Endothelial cell (in vitro differentiated cells): ENCODE measurements at regions not wholly inside any gene's neighbourhood (a gene's known extent, or its start where the extent isn't known, plus 50 kb on each side); places are given as distances from the start of the nearest gene placed in this dataset.
"Not testable (repeated sequence)": the region's sequence is repeated elsewhere in the genome, so short reads cannot be mapped to it uniquely, and the experiment has no call there.

Source experiments
- DNase-seq: peaks from one replicate; pipeline ENCODE4 v3.0.0; 2021; ENCODE audit warnings: low spot score
- H3K27ac Mint-ChIP-seq: one replicate; pipeline ENCODE4 v1.8.0; 2021; ENCODE audit warnings: mixed read lengths, inconsistent platforms; ENCODE audit not compliant: unreplicated experiment
- H3K27me3 Mint-ChIP-seq: one replicate; pipeline ENCODE4 v1.8.0; 2021; ENCODE audit warnings: mild to moderate bottlenecking, moderate library complexity, mixed read lengths, inconsistent platforms; ENCODE audit not compliant: unreplicated experiment
- H3K36me3 Mint-ChIP-seq: one replicate; pipeline ENCODE4 v1.8.0; 2021; ENCODE audit warnings: mild to moderate bottlenecking, low read depth, mixed read lengths, inconsistent platforms; ENCODE audit not compliant: unreplicated experiment
- H3K4me1 Mint-ChIP-seq: one replicate; pipeline ENCODE4 v1.8.0; 2021; ENCODE audit warnings: mild to moderate bottlenecking, mixed read lengths, inconsistent platforms; ENCODE audit not compliant: unreplicated experiment
- H3K4me3 Mint-ChIP-seq: one replicate; pipeline ENCODE4 v1.8.0; 2021; ENCODE audit warnings: mild to moderate bottlenecking, mixed read lengths, inconsistent platforms; ENCODE audit not compliant: unreplicated experiment
- H3K9me3 Mint-ChIP-seq: one replicate; pipeline ENCODE4 v1.8.0; 2021; ENCODE audit warnings: mixed read lengths, inconsistent platforms; ENCODE audit not compliant: unreplicated experiment
- CTCF ChIP-seq: fragments of 200-600 bp; sonication (generic); IDR thresholded peaks from one replicate; pipeline ENCODE4 v1.5.0; 2021; ENCODE audit warnings: antibody characterized with exemption; ENCODE audit not compliant: unreplicated experiment

DNA sequence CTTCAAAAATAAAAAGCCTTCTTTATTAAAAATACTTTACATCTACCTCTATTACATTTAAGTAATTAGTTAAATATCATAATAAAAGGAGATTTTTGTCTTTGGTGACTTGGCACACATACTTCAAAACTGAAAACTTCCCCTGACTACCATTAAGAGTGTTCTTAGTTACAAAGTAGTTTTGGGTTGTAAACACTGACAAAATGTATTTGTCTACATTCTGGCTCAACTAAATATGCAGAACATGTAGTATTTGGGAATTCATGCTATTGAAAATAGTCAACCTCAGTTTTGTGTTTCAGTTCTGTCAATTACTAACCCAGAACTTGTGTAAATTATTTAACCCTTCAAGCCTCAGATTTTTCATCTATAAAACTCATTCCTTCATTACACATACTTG, 311.5 kb downstream of the RAD51AP2 start:
- Mint-ChIP-seq H3K4me3 (no peak overlapping the region), H3K36me3 (no peaks in the 10 kb centered on the region), H3K4me1 (peaks cover 11% of the 10 kb centered on the region), H3K9me3 (no peaks in the 10 kb centered on the region), H3K27me3 (no peaks in the 10 kb centered on the region), H3K27ac (no peak overlapping the region)
- DNase-seq = no peak
- no peak for TF ChIP-seq CTCF

DNA sequence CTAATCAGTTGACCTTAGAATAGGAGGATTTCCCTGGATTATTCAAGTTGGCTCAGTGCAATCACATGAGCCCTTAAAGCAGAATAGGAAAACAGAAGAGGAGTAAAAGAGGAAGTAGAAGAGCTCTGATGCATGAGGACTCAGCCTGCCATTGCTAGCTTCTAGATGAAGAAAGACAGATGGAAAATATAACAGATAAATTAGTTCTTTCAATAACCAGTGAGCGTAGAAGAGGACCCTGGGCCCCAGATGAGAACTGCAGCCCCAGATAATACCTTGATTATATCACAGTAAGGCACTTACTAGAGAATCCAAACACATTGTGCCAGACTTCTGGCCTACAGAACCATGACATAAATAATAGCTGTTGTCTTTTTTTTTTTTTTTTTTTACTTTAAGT, 314.0 kb downstream of the RAD51AP2 start:
- DNase-seq, H3K36me3 Mint-ChIP-seq, H3K4me3 Mint-ChIP-seq, H3K27ac Mint-ChIP-seq, H3K27me3 Mint-ChIP-seq, H3K9me3 Mint-ChIP-seq: not testable (repeated sequence)
- peaks cover 11% of the 10 kb centered on the region for H3K4me1 Mint-ChIP-seq

- not testable (repeated sequence) for H3K36me3 Mint-ChIP-seq, H3K4me3 Mint-ChIP-seq, H3K27me3 Mint-ChIP-seq, DNase-seq, H3K9me3 Mint-ChIP-seq, H3K27ac Mint-ChIP-seq
- H3K4me1 Mint-ChIP-seq = peaks cover 11% of the 10 kb centered on the region
These were observed 315.6 kb downstream of the RAD51AP2 start for GRCh38 chr2:17202628-17203027.

GRCh38 chr2:17199741-17200140, 318.5 kb downstream of the RAD51AP2 start:
- no peak for DNase-seq
- Mint-ChIP-seq H3K4me1 (peaks cover 2% of the 10 kb centered on the region), H3K27me3 (no peaks in the 10 kb centered on the region), H3K9me3 (no peaks in the 10 kb centered on the region), H3K36me3 (no peaks in the 10 kb centered on the region), H3K4me3 (no peak overlapping the region), H3K27ac (no peak overlapping the region)
- no peak for TF ChIP-seq CTCF

- H3K36me3 Mint-ChIP-seq = no peaks in the 10 kb centered on the region
- no peak for TF ChIP-seq CTCF
- no peak overlapping the region for H3K4me3 Mint-ChIP-seq
- H3K27me3 Mint-ChIP-seq = peaks cover 2% of the 10 kb centered on the region
- H3K4me1 Mint-ChIP-seq = no peaks in the 10 kb centered on the region
- DNase-seq = no peak
- no peaks in the 10 kb centered on the region for H3K9me3 Mint-ChIP-seq
- H3K27ac Mint-ChIP-seq = no peak overlapping the region
These were observed 321.9 kb downstream of the RAD51AP2 start for GRCh38 chr2:17196380-17196779.

GRCh38 chr2:17195016-17195415, 323.2 kb downstream of the RAD51AP2 start:
- H3K27me3 Mint-ChIP-seq = peaks cover 2% of the 10 kb centered on the region
- H3K4me1 Mint-ChIP-seq = peaks cover 10% of the 10 kb centered on the region
- no peak for TF ChIP-seq CTCF
- H3K27ac Mint-ChIP-seq = no peak overlapping the region
- no peaks in the 10 kb centered on the region for H3K36me3 Mint-ChIP-seq
- no peaks in the 10 kb centered on the region for H3K9me3 Mint-ChIP-seq
- no peak for DNase-seq
- H3K4me3 Mint-ChIP-seq = no peak overlapping the region
